GM19468 (cell line): ENCODE measurements at regions not wholly inside any gene's neighbourhood (a gene's known extent, or its start where the extent isn't known, plus 50 kb on each side); places are given as distances from the start of the nearest gene placed in this dataset.
"Not testable (repeated sequence)": the region's sequence is repeated elsewhere in the genome, so short reads cannot be mapped to it uniquely, and the experiment has no call there.

Experiments used
- ATAC-seq: cut with Tn5 transposase; IDR thresholded peaks from one replicate; pipeline ENCODE4 v1.9.1; 2021; ENCODE audit warnings: mild to moderate bottlenecking, moderate library complexity, moderate number of reproducible peaks; ENCODE audit not compliant: unreplicated experiment; ENCODE audit errors: extremely low read depth

DNA sequence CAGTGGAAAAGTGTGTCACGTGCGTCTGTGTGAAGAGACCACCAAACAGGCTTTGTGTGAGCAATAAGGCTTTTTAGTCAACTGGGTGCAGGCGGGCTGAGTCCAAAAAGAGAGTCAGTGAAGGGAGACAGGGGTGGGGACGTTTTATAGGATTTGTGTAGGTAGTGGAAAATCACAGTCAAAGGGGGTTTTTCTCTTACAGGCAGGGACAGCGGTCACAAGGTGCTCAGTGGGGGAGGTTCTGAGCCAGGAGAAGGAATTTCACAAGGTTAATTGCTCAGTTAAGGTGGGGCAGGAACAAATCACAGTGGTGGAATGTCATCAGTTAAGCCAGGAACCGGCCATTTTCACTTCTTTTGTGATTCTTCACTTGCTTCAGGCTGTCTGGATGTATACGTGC lies 141.1 kb upstream of the KCNK1 start:
- ATAC-seq, result not testable (repeated sequence)

DNA sequence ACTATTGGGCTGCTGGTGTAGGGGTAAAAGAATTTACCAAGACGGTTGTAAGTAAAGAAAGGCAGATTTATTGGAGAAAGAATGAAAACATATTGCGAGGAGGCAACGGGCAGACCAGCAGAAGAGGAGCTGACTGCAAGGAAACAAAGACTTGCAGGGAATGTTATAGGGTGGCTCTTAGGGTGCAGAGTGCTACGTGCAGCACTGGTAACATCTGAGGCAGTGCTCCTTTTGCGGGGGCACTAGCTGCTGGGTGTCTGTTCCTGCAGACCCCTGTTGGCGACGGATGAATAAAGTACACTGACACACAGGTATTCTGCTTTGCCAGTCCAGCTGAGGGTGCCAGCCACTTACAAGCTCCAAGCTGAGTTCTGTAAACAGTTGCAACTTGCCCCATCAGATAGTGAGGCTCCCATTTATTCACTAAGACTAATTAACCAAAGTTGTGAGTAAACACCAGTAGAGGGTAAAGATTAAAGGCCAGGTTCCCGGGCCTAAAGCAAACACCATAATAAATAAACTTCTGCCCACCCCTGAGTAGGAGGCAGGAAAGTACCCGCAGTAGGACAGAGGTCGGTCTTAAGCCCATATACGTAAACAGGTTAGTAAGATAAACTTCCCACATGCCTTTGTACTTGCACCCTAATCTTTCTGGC lies 140.2 kb upstream of the KCNK1 start:
- ATAC-seq, result no peak

GRCh38 chr1:233477359-233477758 lies 136.5 kb upstream of the KCNK1 start:
- ATAC-seq, result no peak

- ATAC-seq, result no peak
Observed at GRCh38 chr1:233478611-233479010, 135.3 kb upstream of the KCNK1 start.

- ATAC-seq, result no peak
Observed at GRCh38 chr1:233479110-233479890, 134.6 kb upstream of the KCNK1 start.

GRCh38 chr1:233480198-233480597 lies 133.7 kb upstream of the KCNK1 start:
- ATAC-seq, result no peak

DNA sequence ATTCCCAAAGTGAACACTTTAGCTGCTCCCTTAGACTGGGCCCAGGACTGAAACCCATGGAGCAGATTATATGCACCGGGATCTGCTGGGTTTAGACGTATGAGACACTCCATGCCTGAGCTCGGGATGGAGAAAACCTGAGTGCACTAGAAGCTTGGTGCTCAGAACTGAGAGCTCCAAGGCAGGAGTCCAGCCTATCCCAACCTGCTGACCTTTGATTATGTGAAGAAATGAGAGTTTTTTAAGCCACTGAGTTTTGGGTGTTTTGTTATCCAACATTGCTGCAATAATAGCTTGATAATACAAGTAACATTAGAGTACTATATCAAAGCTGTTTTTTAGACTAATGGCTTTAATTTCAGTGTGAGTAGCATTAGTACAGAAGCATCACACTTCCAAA lies 131.5 kb upstream of the KCNK1 start:
- ATAC-seq, result no peak

- no peak for ATAC-seq
Observed at GRCh38 chr1:233485385-233485784, 128.5 kb upstream of the KCNK1 start.

GRCh38 chr1:233485809-233486398 lies 128.0 kb upstream of the KCNK1 start:
- ATAC-seq, result no peak

DNA sequence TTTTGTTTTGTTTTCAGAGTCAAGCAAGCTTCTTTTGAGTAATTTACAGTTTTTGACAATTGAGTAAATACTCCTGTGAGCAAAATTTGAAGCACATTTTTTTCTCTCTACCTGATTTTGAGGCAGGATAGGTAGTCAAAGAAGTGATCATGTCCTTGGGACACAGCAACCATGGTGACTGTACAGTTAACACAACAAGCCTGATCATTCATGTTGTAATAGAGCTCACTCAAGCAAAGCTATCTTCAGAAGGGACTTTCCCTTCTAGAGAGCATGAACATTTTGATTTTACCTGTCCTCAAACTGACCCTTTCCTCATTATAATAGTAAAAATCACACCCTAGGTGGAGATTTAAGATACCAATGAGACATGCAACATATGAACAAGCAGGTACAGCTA lies 126.5 kb upstream of the KCNK1 start:
- no peak for ATAC-seq

DNA sequence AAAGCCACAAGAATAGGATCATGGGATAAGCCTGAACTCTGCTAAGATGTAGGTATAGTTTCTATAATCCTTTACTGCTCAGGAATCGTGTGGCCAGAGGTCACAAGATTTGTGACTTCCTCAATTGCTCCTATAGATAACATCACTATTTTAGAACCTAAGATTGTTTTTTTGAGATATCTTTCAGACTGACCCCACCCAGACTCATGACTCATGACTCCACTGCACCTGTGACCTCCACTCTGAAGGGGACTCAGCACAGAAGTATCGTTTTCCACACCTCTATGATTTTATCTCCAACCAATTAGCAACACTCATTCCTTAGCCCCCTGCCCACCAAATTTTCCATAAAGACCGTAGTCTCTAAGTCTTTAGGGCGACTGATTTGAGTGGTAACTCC lies 124.5 kb upstream of the KCNK1 start:
- ATAC-seq, result no peak

DNA sequence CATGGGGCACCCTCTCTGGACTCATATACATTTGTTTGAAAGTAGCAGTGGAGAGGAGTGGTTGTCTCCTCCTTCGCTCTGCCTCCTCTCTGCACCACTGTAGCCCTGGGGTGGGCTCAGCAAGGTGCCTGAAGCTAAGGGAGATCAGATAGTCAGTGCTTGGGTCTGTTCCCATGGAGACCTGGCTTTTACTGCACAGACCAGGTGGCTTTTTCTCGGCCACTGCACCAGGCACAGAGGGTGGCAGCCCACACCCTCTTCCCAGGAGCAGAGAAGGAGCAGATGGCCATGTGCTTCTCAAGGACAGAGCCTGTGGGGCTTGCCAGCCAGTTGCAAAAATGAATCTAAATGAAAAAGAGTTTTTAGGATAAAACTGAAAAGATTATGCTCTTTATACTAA lies 123.4 kb upstream of the KCNK1 start:
- no peak for ATAC-seq

DNA sequence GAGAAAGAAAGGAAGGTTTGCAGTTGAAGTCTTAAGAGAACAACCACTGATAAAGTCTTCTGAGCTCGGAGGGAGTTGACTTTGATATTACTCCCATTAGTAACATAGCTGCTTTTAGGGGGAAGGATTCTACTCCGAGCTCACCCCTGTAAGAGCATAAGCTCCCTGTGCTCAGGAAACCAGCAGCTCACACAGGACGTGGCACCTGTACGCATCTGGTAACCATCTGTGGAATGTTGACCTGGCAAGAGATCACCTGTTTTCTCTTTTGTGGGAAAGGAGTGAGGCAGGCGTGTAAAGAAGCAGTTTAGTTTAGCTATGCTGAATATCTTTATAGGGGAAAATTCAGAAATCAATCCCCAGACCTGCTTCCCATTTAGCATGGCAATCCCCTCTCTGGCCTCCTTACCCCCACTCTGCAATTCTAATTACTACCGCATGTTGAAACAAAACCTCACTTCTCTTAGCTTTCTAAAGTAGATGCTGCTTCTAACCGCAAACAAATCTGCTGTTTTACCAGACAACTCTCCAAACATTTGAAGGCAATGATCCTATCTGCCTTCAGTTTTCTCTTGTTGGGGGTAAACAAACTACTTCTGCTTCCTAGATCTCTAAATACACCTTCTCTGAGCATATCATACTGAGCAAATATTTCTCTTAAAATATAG lies 121.8 kb upstream of the KCNK1 start:
- ATAC-seq, result no peak

DNA sequence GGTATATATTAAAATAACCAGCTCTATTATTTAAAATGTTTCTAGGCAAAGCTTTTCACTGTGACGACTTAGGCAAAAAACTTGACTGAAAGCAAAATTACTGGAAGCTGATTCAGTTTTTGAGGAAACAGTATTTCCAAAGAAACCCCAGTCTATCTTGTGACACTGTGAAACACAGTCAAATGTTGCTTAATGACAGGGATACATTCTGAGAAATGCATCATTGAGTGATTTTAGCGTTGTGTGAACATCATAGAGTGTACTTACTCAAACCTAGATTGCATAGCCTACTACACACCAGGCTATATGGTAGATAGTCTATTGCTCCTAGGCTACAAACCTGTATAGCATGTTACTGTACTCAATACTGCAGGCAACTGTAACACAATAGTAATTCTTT lies 116.9 kb upstream of the KCNK1 start:
- ATAC-seq, result no peak

GRCh38 chr1:233497679-233498078 lies 116.2 kb upstream of the KCNK1 start:
- no peak for ATAC-seq

DNA sequence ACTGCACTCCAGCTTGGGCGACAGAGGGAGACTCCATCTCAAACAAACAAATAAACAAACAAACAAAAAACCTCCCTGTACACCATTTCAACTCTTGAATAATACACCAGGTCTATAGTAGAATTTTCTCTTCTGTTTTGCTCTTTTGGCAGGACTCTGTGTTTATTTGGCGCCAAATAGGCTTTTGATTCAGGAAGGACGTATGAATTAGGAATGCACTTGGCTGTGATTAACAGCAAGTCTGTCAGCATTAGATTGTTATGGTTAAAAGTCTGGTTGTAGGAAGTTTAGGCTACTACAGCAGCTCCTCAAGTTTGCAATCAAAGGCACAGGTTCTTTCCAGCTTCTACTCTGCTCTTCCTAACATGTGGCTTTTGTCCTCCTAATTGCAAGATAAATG lies 113.8 kb upstream of the KCNK1 start:
- ATAC-seq, result no peak

GRCh38 chr1:233503366-233503954 lies 110.4 kb upstream of the KCNK1 start:
- no peak for ATAC-seq

DNA sequence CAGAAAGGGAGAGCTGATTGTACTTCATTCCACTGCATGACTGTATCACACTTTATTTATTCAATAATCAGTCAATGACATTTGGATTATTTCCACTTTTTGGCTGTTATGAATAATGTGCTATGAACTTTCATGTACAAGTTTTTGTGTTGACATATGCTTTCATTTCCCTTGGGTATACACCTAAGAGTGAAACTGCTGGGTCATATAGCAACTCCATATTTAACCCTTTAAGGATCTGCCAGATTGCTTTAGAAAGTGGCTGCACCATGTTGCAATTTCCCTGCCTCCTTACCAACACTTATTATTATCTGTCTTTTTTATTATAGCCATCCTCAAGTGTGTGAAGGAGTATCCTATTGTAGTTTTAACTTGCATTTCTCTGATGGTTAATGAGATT lies 108.8 kb upstream of the KCNK1 start:
- ATAC-seq, result no peak

- ATAC-seq, result not testable (repeated sequence)
Observed at GRCh38 chr1:233505889-233506288, 108.0 kb upstream of the KCNK1 start.

DNA sequence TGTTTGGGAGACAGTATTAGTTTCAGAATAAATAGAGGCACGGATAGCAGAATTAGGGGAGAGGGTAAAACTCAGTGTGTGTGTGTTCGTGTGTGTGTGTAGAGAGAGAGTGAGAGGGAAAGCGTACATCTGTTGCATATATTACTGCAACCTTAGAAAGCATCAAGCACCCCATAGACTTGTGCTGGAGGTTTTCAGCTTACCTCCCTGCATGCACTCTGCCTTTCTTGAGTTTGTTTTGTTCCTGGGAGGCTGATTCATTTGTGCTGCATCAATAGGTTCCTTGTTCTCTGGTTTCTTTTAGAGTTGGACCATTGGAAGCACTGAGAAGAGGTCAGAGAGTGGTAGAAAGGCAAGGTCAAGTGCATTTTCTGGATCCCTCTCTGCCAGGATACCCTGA lies 104.4 kb upstream of the KCNK1 start:
- no peak for ATAC-seq

DNA sequence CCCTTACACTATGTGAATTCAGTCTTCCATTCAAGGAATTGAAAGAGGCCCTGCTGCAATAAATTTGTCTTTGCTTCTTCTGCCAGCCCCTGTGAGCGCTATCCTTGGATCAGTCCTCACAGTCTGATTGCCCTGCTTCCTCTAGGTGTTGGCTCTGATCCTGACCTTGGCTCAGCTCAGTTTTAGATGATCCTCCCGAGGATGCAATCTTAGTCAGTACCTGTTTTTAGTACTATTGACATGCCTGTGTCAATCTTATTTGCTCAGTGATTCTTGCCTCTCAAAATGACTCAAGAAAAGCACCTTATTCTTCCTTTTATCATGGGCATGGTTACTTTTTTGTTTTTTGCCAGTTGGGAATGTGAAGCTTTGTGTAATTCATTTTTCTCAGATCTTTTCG lies 101.4 kb upstream of the KCNK1 start:
- ATAC-seq, result no peak
